GM13976 (cell line): ENCODE measurements at regions not wholly inside any gene's neighbourhood (a gene's known extent, or its start where the extent isn't known, plus 50 kb on each side); places are given as distances from the start of the nearest gene placed in this dataset.

Source experiments
- DNase-seq: peaks from one replicate; pipeline ENCODE4 v3.0.0; 2012; ENCODE audit warnings: low spot score
- CTCF ChIP-seq: IDR thresholded peaks from 2 replicates; pipeline ENCODE4 v1.5.1; 2012; ENCODE audit warnings: borderline replicate concordance, mild to moderate bottlenecking; ENCODE audit not compliant: insufficient read depth; ENCODE audit errors: extremely low read depth, missing control alignments, control extremely low read depth
- in situ Hi-C: fragments of 300-500 bp; cut with MboI; formaldehyde crosslinking; loops from one replicate; pipeline ENCODE4 v1.12.0; 2022; ENCODE audit warnings: low sequenced_read_pairs, mixed read lengths, inconsistent platforms; ENCODE audit not compliant: unreplicated experiment

- no peak for TF ChIP-seq CTCF
- in situ Hi-C loops = no loop called here
- DNase-seq = no peak
Observed at GRCh38 chr1:68976916-68977610, 480.2 kb upstream of the DEPDC1 start.

- in situ Hi-C loops = no loop called here
- no peak for DNase-seq
- no peak for TF ChIP-seq CTCF
Observed at GRCh38 chr1:68979891-68980290, 483.0 kb upstream of the DEPDC1 start.

GRCh38 chr1:68984289-68984688, 487.4 kb upstream of the DEPDC1 start:
- in situ Hi-C loops = no loop called here
- TF ChIP-seq CTCF = no peak
- DNase-seq = no peak

GRCh38 chr1:68994096-68994495, 497.2 kb upstream of the DEPDC1 start:
- no peak for TF ChIP-seq CTCF
- DNase-seq = no peak
- in situ Hi-C loops = no loop called here

GRCh38 chr1:69016468-69016867, 519.6 kb upstream of the DEPDC1 start:
- DNase-seq = no peak
- in situ Hi-C loops = no loop called here
- no peak for TF ChIP-seq CTCF

GRCh38 chr1:69029649-69030048, 532.8 kb upstream of the DEPDC1 start:
- no peak for DNase-seq
- no peak for TF ChIP-seq CTCF
- in situ Hi-C loops = no loop called here

GRCh38 chr1:69038379-69038778, 529.3 kb upstream of the LRRC7 start:
- in situ Hi-C loops = no loop called here
- TF ChIP-seq CTCF = no peak

More at GRCh38 chr1:69038379-69038778, 529.3 kb upstream of the LRRC7 start:
- DNase-seq = no peak
